Coronary artery (tissue), 2 donors: ENCODE measurements at regions not wholly inside any gene's neighbourhood (a gene's known extent, or its start where the extent isn't known, plus 50 kb on each side); places are given as distances from the start of the nearest gene placed in this dataset.
A peak's percentile ranks its signal among the peaks of the same experiment; 100 is the strongest.

Experiments used
- DNase-seq: peaks from one replicate; pipeline ENCODE4 v3.0.0-alpha.2; 2017; ENCODE audit warnings: low spot score
- H3K27ac ChIP-seq, 2 donors: fragments of 200-600 bp; sonication (generic); one replicate each; pipeline ENCODE4 v1.5.1; 2016 to 2019
- H3K4me3 ChIP-seq: fragments of 200-600 bp; sonication (generic); 2 replicates; pipeline ENCODE4 v1.5.1; 2016; ENCODE audit warnings: mild to moderate bottlenecking, moderate library complexity
- TF ChIP-seq, protein P1 (sequence below): fragments of 200-600 bp; sonication (generic); IDR thresholded peaks from one replicate; pipeline ENCODE4 v1.5.1; 2019; ENCODE audit warnings: antibody characterized with exemption

DNA sequence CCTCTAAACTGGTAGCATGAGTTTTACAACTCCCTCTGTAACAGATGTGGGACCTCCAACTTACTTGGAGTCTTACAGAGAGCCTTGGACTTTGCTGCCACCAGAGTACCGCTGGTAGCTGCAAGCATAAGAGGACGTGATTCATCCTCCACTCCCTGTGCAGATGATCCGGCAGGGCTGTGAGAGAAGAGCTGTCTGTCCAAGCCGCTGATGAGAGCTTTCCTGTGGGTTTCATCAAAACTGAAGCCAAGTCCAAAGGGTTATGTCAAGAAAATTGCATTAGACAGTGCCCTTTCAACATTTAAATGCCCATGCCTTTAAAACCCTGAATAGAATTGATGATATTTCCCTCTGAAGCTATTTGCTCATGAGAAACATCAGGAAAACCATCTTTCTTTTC is 85.8 kb downstream of the LLPH start:
- no peak overlapping the region for H3K27ac ChIP-seq
- DNase-seq: no peak
- H3K4me3 ChIP-seq: no peak overlapping the region
- TF ChIP-seq, protein P1, sequence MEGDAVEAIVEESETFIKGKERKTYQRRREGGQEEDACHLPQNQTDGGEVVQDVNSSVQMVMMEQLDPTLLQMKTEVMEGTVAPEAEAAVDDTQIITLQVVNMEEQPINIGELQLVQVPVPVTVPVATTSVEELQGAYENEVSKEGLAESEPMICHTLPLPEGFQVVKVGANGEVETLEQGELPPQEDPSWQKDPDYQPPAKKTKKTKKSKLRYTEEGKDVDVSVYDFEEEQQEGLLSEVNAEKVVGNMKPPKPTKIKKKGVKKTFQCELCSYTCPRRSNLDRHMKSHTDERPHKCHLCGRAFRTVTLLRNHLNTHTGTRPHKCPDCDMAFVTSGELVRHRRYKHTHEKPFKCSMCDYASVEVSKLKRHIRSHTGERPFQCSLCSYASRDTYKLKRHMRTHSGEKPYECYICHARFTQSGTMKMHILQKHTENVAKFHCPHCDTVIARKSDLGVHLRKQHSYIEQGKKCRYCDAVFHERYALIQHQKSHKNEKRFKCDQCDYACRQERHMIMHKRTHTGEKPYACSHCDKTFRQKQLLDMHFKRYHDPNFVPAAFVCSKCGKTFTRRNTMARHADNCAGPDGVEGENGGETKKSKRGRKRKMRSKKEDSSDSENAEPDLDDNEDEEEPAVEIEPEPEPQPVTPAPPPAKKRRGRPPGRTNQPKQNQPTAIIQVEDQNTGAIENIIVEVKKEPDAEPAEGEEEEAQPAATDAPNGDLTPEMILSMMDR: no peak

DNA sequence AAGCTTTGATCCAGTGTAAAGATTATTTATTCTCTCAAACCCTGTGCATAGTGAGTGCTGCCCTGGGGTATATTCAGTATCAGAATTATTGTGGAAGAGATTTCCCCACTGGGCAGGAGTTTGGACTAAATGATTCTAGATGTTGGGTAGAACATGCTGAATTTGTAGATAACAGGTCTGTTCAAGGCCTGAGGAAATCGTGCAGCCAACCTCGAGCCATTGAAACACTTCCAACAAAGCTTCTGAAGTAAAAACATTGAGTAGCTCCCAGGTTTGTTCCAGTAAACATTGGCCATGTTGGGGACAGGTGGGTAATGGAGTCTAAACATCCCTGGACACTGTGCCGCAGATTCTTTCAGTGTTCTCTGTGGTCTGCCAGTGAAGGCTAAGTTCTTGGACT is 87.5 kb downstream of the LLPH start:
- Histone ChIP-seq H3K27ac (no peak overlapping the region), H3K4me3 (no peak overlapping the region)
- TF ChIP-seq, protein P1: no peak
- DNase-seq: no peak

DNA sequence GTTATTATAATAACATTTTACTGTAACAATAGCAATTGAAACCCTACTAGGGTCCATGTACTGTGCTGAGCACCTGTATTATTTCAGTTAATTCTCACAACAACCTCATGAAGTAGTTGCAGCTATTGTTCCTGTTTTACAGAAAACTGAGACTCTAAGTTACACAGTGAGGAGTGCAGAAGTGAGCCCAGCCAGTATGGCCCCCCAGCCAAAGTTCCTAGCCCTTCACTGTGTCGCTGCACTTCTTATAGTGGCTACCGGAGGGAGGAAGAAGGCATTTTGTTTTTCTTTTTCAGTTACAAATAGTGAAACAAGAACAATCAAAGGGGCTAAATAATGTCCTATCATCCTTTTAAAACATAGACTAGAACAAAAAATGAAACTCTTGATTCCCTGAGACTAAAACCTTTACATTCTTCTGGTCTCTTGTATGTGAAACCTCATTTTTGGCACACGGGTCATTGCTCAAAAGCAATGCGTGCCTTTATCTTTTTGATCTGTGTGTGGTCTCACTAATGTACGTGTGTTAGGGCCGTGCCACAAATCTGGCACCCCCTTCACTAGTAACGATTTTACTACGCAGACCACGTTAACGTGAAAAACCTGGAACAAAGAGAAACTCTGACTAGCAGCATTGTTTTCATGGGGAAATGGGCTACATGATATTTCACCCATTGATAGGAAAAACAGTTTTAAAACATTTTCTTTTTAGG is 88.7 kb downstream of the LLPH start:
- DNase-seq: no peak
- Histone ChIP-seq H3K4me3 (no peak overlapping the region), H3K27ac (no peak overlapping the region)
- TF ChIP-seq, protein P1: no peak

DNA sequence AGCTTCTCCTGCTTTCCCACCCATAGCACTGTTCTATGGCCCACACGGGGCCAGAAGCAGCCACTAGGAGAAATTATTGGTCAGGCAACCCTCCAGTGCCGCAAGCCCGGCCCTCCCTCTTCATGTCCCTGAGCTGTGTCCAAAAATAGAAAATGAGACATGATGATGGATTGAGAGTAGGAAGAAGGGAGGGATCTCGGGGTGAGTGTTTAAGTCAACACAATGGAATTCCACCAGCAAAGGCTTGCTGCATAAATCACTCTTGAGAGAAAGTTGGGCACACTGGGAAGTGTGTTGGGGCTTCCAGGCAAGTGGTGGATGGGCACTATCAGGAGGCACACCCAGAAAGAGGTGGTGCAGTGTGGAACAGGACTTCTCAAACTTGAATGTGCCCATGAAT is 94.2 kb downstream of the LLPH start:
- Histone ChIP-seq H3K27ac (peak overlapping the region; percentile 32 to 68), H3K4me3 (no peak overlapping the region)
- TF ChIP-seq, protein P1: no peak
- DNase-seq: peak; percentile 74

DNA sequence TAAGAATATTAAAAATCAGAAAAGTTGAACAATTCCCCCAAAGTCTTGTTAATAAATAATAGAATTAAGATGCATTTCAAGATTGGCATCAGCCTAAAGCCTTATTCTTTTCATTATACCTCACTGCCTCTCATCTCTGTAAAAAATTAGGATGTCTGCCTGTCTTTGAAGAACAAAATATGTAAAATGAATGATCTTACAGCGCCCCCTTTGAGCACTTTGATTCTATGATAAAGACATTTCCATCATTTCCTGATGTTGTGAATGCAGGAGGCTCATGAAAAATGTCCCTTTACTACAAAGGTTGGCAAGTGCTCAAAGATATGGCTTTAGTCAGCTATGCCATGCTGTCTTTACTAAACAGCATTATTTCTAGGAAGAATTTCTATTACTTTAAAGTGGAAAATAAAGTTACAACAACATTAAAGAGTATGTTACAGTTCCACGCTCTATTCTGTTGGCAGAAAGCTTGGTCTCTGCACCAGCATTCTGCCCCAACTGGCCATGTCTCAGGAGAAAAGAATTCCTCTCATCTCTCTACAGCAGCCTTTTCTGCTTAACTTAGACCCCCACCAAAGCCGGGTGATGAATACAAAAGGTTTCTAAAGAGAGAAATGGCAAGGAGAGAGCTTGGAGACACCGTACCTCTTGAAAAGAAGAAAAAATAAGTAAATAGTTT is 95.1 kb downstream of the LLPH start:
- H3K4me3 ChIP-seq: no peak overlapping the region
- no peak for DNase-seq
- peak overlapping the region in 1 of 2 donors; percentile 32 for H3K27ac ChIP-seq
- TF ChIP-seq, protein P1: no peak

DNA sequence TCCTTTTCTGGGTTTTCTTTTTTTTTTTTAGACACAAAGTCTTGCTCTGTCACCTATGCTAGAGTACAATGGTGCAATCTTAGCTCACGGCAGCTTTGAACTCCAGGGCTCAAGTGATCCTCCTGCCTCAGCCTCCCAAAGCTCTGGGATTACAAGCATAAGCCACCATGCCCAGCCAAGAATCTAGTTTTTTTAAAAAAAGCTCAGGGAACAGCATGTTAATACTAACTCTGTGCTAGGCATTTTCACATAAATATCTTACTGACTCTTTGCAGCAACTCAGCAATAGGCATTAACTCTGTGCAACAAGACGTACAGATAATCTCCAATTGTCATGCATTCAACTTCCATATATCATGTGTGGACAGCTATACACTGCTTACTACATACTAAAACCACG is 97.4 kb downstream of the LLPH start:
- no peak overlapping the region for H3K27ac ChIP-seq
- DNase-seq: no peak
- TF ChIP-seq, protein P1: no peak
- H3K4me3 ChIP-seq: no peak overlapping the region

DNA sequence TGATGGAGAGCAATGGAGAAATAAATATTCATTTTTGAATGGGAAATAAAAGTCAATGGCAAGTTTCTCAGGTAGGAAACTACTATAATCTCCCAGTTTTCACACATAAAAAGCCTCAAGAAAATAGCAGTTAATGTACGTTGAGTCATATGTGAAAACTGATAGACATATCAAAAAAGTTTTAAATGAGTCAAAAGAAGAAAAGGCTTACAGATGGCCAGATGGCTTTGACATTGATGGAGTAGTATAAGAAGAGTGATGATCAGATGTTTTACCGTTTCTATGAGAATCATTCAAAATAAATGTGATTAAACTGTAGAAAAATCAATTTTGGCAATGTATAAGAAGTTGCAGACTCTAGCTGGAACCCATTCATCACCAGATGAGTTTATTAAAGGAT is 97.8 kb downstream of the LLPH start:
- DNase-seq: no peak
- TF ChIP-seq, protein P1: no peak
- no peak overlapping the region for H3K4me3 ChIP-seq

More for the DNA sequence above, 97.8 kb downstream of the LLPH start:
- H3K27ac ChIP-seq: no peak overlapping the region
